Body of pancreas (tissue), 4 donors: ENCODE measurements at regions not wholly inside any gene's neighbourhood (a gene's known extent, or its start where the extent isn't known, plus 50 kb on each side); places are given as distances from the start of the nearest gene placed in this dataset.

Experiments
- CTCF ChIP-seq, 7 experiments: fragments of 450-650 bp in 4 of 7; fragments of 200-600 bp in 3 of 7; sonication (generic) in 3 of 7; IDR thresholded peaks; one replicate each; pipeline ENCODE4 v1.5.1; 2016 to 2019; ENCODE audit warnings: antibody characterized with exemption in 7 of 7
- POLR2A ChIP-seq, 3 donors: fragments of 450-650 bp; IDR thresholded peaks; one replicate each; pipeline ENCODE4 v1.6.1; 2016; ENCODE audit warnings: antibody characterized with exemption in 3 of 3, mild to moderate bottlenecking in 2 of 3

GRCh38 chr10:60476451-60476850 is 86.8 kb upstream of the ANK3 start:
- TF ChIP-seq CTCF (IDR thresholded peaks at IDR 0.05) (no peak), POLR2A (IDR thresholded peaks at IDR 0.05) (no peak)
